ENCODE measurements at regions not wholly inside any gene's neighbourhood (a gene's known extent, or its start where the extent isn't known, plus 50 kb on each side); places are given as distances from the start of the nearest gene placed in this dataset.

- no peak for TF ChIP-seq CTCF (IDR thresholded peaks at IDR 0.05)
- no peak for TF ChIP-seq ZFX (IDR thresholded peaks at IDR 0.05; ENCODE audit: borderline replicate concordance)
Observed at GRCh38 chr7:130887957-130888371, 154.0 kb upstream of the KLF14 start.

Measured in 22Rv1 (cell line).